HEK293 (cell line): ENCODE measurements at regions not wholly inside any gene's neighbourhood (a gene's known extent, or its start where the extent isn't known, plus 50 kb on each side); places are given as distances from the start of the nearest gene placed in this dataset.

Experiments
- CTCF ChIA-PET: fragments of 350-600 bp; formaldehyde crosslinking; extraction: SDS; loops from one replicate; lab custom pipeline; 2021; ENCODE audit warnings: antibody characterized with exemption; lab: Yijun Ruan, JAX
- POLR2A ChIA-PET: fragments of 300-600 bp; formaldehyde crosslinking; extraction: SDS; loops from one replicate; lab custom pipeline; 2020; ENCODE audit warnings: antibody characterized with exemption, inconsistent platforms; lab: Yijun Ruan, JAX
- H3K27ac ChIP-seq: fragments of 200-500 bp; sonication (Bioruptor generic); 2 replicates; pipeline ENCODE4 v1.5.1; 2014; ENCODE audit warnings: low read depth, low read length, control low read depth, inconsistent platforms; ENCODE audit errors: extremely low read depth
- H3K36me3 ChIP-seq, 2 experiments: fragments of 200-500 bp in 1 of 2; sonication (Bioruptor generic) in 1 of 2; 1 replicate in 1 of 2; 2 replicates in 1 of 2; pipeline ENCODE4 v1.5.1; 2014 to 2017; ENCODE audit warnings: inconsistent platforms in 2 of 2, low read length in 2 of 2; ENCODE audit not compliant: control insufficient read depth in 2 of 2, insufficient read depth in 1 of 2
- H3K4me1 ChIP-seq: fragments of 200-500 bp; sonication (Bioruptor generic); 2 replicates; pipeline ENCODE4 v1.5.1; 2014; ENCODE audit warnings: mild to moderate bottlenecking, low read length, inconsistent platforms; ENCODE audit not compliant: control insufficient read depth, insufficient read depth
- H3K4me3 ChIP-seq: 2 replicates; pipeline ENCODE4 v1.5.1; 2011; ENCODE audit warnings: low read depth, mild to moderate bottlenecking, control low read depth, low read length, moderate library complexity
- H3K9me3 ChIP-seq: fragments of 200-500 bp; sonication (Bioruptor generic); 2 replicates; pipeline ENCODE4 v1.5.1; 2014; ENCODE audit warnings: low read depth, low read length, inconsistent platforms; ENCODE audit not compliant: control insufficient read depth, insufficient read depth
- BCL11A ChIP-seq: fragments of 450-650 bp; formaldehyde crosslinking; IDR thresholded peaks from 2 replicates; pipeline ENCODE4 v1.5.1; 2016; ENCODE audit warnings: low read depth, missing biosample characterization, missing genetic modification characterization
- FEZF1 ChIP-seq: fragments of 450-650 bp; formaldehyde crosslinking; IDR thresholded peaks from 2 replicates; pipeline ENCODE4 v1.5.1; 2016; ENCODE audit warnings: missing biosample characterization, missing genetic modification characterization
- GLI2 ChIP-seq: fragments of 450-650 bp; formaldehyde crosslinking; IDR thresholded peaks from 2 replicates; pipeline ENCODE4; 2017; ENCODE audit warnings: missing biosample characterization, missing genetic modification characterization, low read depth, borderline replicate concordance
- KLF10 ChIP-seq: fragments of 450-650 bp; IDR thresholded peaks from 2 replicates; pipeline ENCODE4 v1.5.1; 2018; ENCODE audit warnings: missing biosample characterization, mild to moderate bottlenecking, missing genetic modification characterization
- KLF16 ChIP-seq: fragments of 450-650 bp; formaldehyde crosslinking; IDR thresholded peaks from 2 replicates; pipeline ENCODE4 v1.5.1; 2017; ENCODE audit warnings: missing biosample characterization, missing genetic modification characterization
- REPIN1 ChIP-seq: fragments of 450-650 bp; formaldehyde crosslinking; IDR thresholded peaks from 2 replicates; pipeline ENCODE4 v1.5.1; 2017; ENCODE audit warnings: missing biosample characterization, missing genetic modification characterization, low read depth
- REST ChIP-seq: fragments of 450-650 bp; formaldehyde crosslinking; IDR thresholded peaks from 2 replicates; pipeline ENCODE4 v1.5.1; 2016; ENCODE audit warnings: missing biosample characterization, missing genetic modification characterization
- ZFP37 ChIP-seq: fragments of 450-650 bp; formaldehyde crosslinking; IDR thresholded peaks from 2 replicates; pipeline ENCODE4 v1.5.1; 2016; ENCODE audit warnings: missing biosample characterization, missing genetic modification characterization
- ZNF16 ChIP-seq: fragments of 450-650 bp; formaldehyde crosslinking; IDR thresholded peaks from 2 replicates; pipeline ENCODE4 v1.5.1; 2016; ENCODE audit warnings: low read depth, missing biosample characterization, missing genetic modification characterization
- ZNF23 ChIP-seq: fragments of 450-650 bp; formaldehyde crosslinking; IDR thresholded peaks from 2 replicates; pipeline ENCODE4 v1.5.1; 2016; ENCODE audit warnings: missing biosample characterization, missing genetic modification characterization, borderline replicate concordance
- ZNF248 ChIP-seq: fragments of 450-650 bp; formaldehyde crosslinking; IDR thresholded peaks from 2 replicates; pipeline ENCODE4 v1.5.1; 2017; ENCODE audit warnings: missing biosample characterization, missing genetic modification characterization
- ZNF48 ChIP-seq: fragments of 450-650 bp; formaldehyde crosslinking; IDR thresholded peaks from 2 replicates; pipeline ENCODE4 v1.5.1; 2016; ENCODE audit warnings: missing biosample characterization, missing genetic modification characterization
- ZNF510 ChIP-seq: fragments of 450-650 bp; formaldehyde crosslinking; IDR thresholded peaks from 2 replicates; pipeline ENCODE4 v1.5.1; 2018; ENCODE audit warnings: mild to moderate bottlenecking, missing genetic modification characterization, missing biosample characterization; ENCODE audit not compliant: insufficient replicate concordance
- ZNF521 ChIP-seq: fragments of 450-650 bp; formaldehyde crosslinking; IDR thresholded peaks from 2 replicates; pipeline ENCODE4 v1.5.1; 2017; ENCODE audit warnings: missing biosample characterization, mild to moderate bottlenecking, missing genetic modification characterization
- ZNF549 ChIP-seq: fragments of 450-650 bp; IDR thresholded peaks from 2 replicates; pipeline ENCODE4 v1.5.1; 2018; ENCODE audit warnings: missing biosample characterization, missing genetic modification characterization, mild to moderate bottlenecking, inconsistent platforms, moderate library complexity
- ZNF626 ChIP-seq: fragments of 450-650 bp; sonication (Bioruptor Pico); formaldehyde crosslinking; IDR thresholded peaks from 2 replicates; pipeline ENCODE4 v1.5.1; 2018; ENCODE audit warnings: missing biosample characterization, missing genetic modification characterization, inconsistent platforms
- ZNF629 ChIP-seq: fragments of 450-650 bp; formaldehyde crosslinking; IDR thresholded peaks from 2 replicates; pipeline ENCODE4 v1.5.1; 2017; ENCODE audit warnings: missing biosample characterization, missing genetic modification characterization
- ZNF776 ChIP-seq: fragments of 450-650 bp; formaldehyde crosslinking; IDR thresholded peaks from 2 replicates; pipeline ENCODE4 v1.5.0; 2017; ENCODE audit warnings: missing biosample characterization, missing genetic modification characterization, borderline replicate concordance
- TF ChIP-seq, protein P1 (sequence below): fragments of 450-650 bp; IDR thresholded peaks from 2 replicates; pipeline ENCODE4 v1.5.1; 2018; ENCODE audit warnings: missing biosample characterization, mild to moderate bottlenecking, missing genetic modification characterization
- TF ChIP-seq, protein P2 (sequence below): fragments of 450-650 bp; formaldehyde crosslinking; IDR thresholded peaks from 2 replicates; pipeline ENCODE4 v1.5.1; 2016; ENCODE audit warnings: missing biosample characterization, missing genetic modification characterization
- TF ChIP-seq, protein P3 (sequence below): IDR thresholded peaks from 2 replicates; pipeline ENCODE4 v1.6.1; 2011; ENCODE audit warnings: mild to moderate bottlenecking, low read depth, low read length, borderline replicate concordance

DNA sequence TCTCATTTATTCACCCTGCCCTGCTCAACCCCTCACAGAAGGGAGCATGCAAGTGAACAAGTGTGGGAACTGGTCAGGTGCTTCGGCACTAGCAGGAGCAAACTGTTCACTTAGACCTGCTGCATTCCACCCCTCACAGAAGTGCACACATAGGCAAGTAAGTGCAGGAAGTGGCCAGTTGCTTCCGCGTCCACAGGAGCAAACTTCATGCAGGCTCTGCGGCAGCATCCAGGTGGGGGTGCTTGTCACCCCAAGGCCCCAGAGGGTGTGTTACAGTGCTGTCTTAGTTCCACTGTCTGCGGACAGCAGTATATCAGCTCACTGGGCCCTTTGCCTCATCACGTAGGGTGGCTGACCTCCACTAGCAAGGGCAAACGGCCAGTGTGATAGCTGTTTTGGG, 167.3 kb upstream of the AVPR1A start (continued):
- no peak for TF ChIP-seq ZFP37 (tag by site-specific recombination)
- TF ChIP-seq ZNF521 (tag by site-specific recombination) = no peak
- TF ChIP-seq ZNF629 (tag by site-specific recombination) = no peak
- TF ChIP-seq, all 188 proteins: peak for 0

DNA sequence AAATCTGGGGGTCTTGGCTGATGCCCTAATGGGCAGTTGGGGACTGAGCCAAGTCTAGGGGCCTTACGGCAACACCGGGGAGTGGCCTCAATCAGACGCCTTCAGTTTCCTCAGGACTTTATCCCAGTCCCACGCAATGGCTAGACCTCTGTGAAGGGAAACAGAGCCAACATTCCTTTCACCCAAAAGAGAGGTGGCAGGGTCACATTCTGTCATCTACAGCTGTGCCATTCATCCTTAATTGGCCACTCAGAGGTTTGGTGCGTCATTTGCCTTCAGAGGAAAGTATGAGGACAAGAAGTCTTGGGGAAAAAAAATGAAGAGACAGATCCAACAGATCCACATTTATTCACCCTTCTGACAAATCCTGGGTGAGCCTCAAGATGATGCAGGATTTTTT, 166.9 kb upstream of the AVPR1A start:
- ChIA-PET CTCF (no interaction called here), POLR2A (no interaction called here)
- Histone ChIP-seq H3K27ac (no peak overlapping the region), H3K9me3 (no peaks in the 10 kb centered on the region), H3K4me1 (no peaks in the 10 kb centered on the region; the same call in 1 of the 2 replicates), H3K36me3 (no peaks in the 10 kb centered on the region), H3K4me3 (no peak overlapping the region)
- no peak for TF ChIP-seq ZNF626 (tag by site-specific recombination)
- TF ChIP-seq ZNF510 (tag by site-specific recombination) = no peak
- no peak for TF ChIP-seq ZNF248
- no peak for TF ChIP-seq ZNF48 (tag by site-specific recombination)
- TF ChIP-seq BCL11A (tag by site-specific recombination) = no peak
- no peak for TF ChIP-seq ZNF23 (tag by site-specific recombination)
- no peak for TF ChIP-seq FEZF1 (tag by site-specific recombination)
- no peak for TF ChIP-seq GLI2 (tag by site-specific recombination)
- TF ChIP-seq, protein P1, sequence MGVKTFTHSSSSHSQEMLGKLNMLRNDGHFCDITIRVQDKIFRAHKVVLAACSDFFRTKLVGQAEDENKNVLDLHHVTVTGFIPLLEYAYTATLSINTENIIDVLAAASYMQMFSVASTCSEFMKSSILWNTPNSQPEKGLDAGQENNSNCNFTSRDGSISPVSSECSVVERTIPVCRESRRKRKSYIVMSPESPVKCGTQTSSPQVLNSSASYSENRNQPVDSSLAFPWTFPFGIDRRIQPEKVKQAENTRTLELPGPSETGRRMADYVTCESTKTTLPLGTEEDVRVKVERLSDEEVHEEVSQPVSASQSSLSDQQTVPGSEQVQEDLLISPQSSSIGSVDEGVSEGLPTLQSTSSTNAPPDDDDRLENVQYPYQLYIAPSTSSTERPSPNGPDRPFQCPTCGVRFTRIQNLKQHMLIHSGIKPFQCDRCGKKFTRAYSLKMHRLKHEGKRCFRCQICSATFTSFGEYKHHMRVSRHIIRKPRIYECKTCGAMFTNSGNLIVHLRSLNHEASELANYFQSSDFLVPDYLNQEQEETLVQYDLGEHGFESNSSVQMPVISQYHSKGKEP = no peak
- no peak for TF ChIP-seq REPIN1 (tag by site-specific recombination)
- no peak for TF ChIP-seq ZNF549 (tag by site-specific recombination)
- TF ChIP-seq KLF10 (tag by site-specific recombination) = no peak

DNA sequence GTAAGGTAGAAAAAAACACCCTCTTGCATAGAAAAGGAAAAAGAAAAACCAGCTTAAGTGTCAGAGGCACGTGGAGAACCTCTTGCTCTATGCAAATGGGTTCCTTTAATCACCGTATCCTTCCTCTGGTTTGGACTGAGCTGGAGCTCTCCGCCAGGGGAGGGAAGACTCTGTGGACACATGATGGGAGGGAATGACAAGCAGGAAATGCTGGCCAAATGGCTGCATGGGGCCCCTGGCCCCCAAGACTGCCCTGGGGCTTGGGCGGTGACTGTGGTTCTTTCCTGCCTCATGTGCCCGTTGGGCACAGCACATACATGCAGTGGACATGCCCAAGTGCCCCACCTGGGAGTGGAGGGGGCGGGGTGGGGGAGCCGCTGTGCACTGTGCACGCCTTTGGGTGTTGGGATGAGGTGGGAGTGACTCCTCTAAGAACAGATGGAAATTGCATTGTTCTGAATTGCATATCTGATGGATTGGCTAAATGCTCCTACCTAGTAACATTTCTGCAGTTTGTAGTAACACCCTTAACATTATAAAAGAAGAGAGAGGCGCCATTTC, 166.4 kb upstream of the AVPR1A start:
- Histone ChIP-seq H3K36me3 (no peaks in the 10 kb centered on the region), H3K27ac (no peak overlapping the region), H3K4me3 (no peak overlapping the region), H3K4me1 (no peaks in the 10 kb centered on the region; the same call in 1 of the 2 replicates), H3K9me3 (no peaks in the 10 kb centered on the region)
- POLR2A ChIA-PET = no interaction called here
- CTCF ChIA-PET = no interaction called here
- TF ChIP-seq, protein P2, sequence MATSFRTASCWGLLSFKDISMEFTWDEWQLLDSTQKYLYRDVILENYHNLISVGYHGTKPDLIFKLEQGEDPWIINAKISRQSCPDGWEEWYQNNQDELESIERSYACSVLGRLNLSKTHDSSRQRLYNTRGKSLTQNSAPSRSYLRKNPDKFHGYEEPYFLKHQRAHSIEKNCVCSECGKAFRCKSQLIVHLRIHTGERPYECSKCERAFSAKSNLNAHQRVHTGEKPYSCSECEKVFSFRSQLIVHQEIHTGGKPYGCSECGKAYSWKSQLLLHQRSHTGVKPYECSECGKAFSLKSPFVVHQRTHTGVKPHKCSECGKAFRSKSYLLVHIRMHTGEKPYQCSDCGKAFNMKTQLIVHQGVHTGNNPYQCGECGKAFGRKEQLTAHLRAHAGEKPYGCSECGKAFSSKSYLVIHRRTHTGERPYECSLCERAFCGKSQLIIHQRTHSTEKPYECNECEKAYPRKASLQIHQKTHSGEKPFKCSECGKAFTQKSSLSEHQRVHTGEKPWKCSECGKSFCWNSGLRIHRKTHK (tag by site-specific recombination) = no peak
- TF ChIP-seq, protein P3, sequence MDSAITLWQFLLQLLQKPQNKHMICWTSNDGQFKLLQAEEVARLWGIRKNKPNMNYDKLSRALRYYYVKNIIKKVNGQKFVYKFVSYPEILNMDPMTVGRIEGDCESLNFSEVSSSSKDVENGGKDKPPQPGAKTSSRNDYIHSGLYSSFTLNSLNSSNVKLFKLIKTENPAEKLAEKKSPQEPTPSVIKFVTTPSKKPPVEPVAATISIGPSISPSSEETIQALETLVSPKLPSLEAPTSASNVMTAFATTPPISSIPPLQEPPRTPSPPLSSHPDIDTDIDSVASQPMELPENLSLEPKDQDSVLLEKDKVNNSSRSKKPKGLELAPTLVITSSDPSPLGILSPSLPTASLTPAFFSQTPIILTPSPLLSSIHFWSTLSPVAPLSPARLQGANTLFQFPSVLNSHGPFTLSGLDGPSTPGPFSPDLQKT = no peak
- TF ChIP-seq ZNF16 (tag by site-specific recombination) (no peak), REST (tag by site-specific recombination) (no peak), KLF16 (tag by site-specific recombination) (no peak), ZNF776 (tag by site-specific recombination) (no peak), ZFP37 (tag by site-specific recombination) (no peak)
